Psoas muscle (tissue), 7 donors: ENCODE measurements at regions not wholly inside any gene's neighbourhood (a gene's known extent, or its start where the extent isn't known, plus 50 kb on each side); places are given as distances from the start of the nearest gene placed in this dataset.

Source experiments
- ATAC-seq, 4 donors: fragments of 200-7000 bp; cut with Tn5 transposase; one replicate each; pipeline ENCODE4 v1.9.1; 2020; ENCODE audit warnings: moderate library complexity in 3 of 4, mild to moderate bottlenecking in 2 of 4
- DNase-seq, 2 donors: peaks; one replicate each; pipeline ENCODE4 v3.0.0-alpha.2; 2020
- H3K27ac ChIP-seq: fragments of 200-600 bp; one replicate; pipeline ENCODE4 v1.8.0; 2022
- H3K27me3 ChIP-seq, 3 donors: fragments of 200-600 bp in 1 of 3; one replicate each; pipeline versions ENCODE4 v1.6.1 to v1.8.0; 2013 to 2022; ENCODE audit warnings: low read length in 2 of 3, mild to moderate bottlenecking in 2 of 3, moderate library complexity in 1 of 3; ENCODE audit not compliant: insufficient read depth in 3 of 3
- H3K36me3 ChIP-seq, 2 donors: fragments of 200-600 bp in 1 of 2; one replicate each; pipeline versions ENCODE4 v1.6.1 to v1.8.0; 2013 to 2022; ENCODE audit warnings: low read depth in 1 of 2, mild to moderate bottlenecking in 1 of 2, moderate library complexity in 1 of 2; ENCODE audit not compliant: insufficient read depth in 1 of 2
- H3K4me1 ChIP-seq: fragments of 200-600 bp; one replicate; pipeline ENCODE4 v1.8.0; 2022
- H3K4me3 ChIP-seq: fragments of 200-600 bp; one replicate; pipeline ENCODE4 v1.8.0; 2022; ENCODE audit warnings: mild to moderate bottlenecking
- H3K9me3 ChIP-seq: fragments of 200-600 bp; one replicate; pipeline ENCODE4 v1.8.0; 2022
- WGBS, 3 donors: extraction: QIAGEN DNeasy Blood & Tissue Kit; methylation state at CpG; one replicate each; pipeline versions ENCODE4 v1.1.6 to v1.1.7; 2013; 5-methylcytosine and 5-hydroxymethylcytosine counted together
- intact Hi-C, 2 donors: fragments of 100-400 bp; cut with DNase I; formaldehyde crosslinking; loops; one replicate each; pipeline versions ENCODE4 v1.11.0 to v1.14.2; 2022
- TF ChIP-seq, protein P1 (sequence below): fragments of 200-600 bp; IDR thresholded peaks from one replicate; pipeline ENCODE4 v1.8.0; 2022; ENCODE audit warnings: antibody characterized with exemption
- donor health status: healthy with polysubstance abuse.
- donor health status: DM: no; HTN: no; CAD: no; lungs with moderate emphysema.
- donor health status: Bipolar disorder and iron deficiency.
- donor health status: healthy.
- donor health status: DM: yes; HTN: yes; CAD: no.
- donor health status: DM: no; HTN: no; CAD: no.
- donor health status: DM: yes; HTN: yes; CAD: no.

GRCh38 chr3:21889166-21889565, 138.2 kb upstream of the ZNF385D start:
- Histone ChIP-seq H3K4me3 (no peak overlapping the region), H3K27ac (no peak overlapping the region), H3K9me3 (no peaks in the 10 kb centered on the region), H3K27me3 (no peaks in the 10 kb centered on the region), H3K36me3 (no peaks in the 10 kb centered on the region), H3K4me1 (peaks cover 4% of the 10 kb centered on the region)
- 93 to 95% (median 93%) methylated on average over 2 of the region's 2 CpGs for WGBS, 3 donors
- intact Hi-C loops = no loop called here
- ATAC-seq (no peak), DNase-seq (no peak)
- TF ChIP-seq, protein P1, sequence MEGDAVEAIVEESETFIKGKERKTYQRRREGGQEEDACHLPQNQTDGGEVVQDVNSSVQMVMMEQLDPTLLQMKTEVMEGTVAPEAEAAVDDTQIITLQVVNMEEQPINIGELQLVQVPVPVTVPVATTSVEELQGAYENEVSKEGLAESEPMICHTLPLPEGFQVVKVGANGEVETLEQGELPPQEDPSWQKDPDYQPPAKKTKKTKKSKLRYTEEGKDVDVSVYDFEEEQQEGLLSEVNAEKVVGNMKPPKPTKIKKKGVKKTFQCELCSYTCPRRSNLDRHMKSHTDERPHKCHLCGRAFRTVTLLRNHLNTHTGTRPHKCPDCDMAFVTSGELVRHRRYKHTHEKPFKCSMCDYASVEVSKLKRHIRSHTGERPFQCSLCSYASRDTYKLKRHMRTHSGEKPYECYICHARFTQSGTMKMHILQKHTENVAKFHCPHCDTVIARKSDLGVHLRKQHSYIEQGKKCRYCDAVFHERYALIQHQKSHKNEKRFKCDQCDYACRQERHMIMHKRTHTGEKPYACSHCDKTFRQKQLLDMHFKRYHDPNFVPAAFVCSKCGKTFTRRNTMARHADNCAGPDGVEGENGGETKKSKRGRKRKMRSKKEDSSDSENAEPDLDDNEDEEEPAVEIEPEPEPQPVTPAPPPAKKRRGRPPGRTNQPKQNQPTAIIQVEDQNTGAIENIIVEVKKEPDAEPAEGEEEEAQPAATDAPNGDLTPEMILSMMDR = no peak

DNA sequence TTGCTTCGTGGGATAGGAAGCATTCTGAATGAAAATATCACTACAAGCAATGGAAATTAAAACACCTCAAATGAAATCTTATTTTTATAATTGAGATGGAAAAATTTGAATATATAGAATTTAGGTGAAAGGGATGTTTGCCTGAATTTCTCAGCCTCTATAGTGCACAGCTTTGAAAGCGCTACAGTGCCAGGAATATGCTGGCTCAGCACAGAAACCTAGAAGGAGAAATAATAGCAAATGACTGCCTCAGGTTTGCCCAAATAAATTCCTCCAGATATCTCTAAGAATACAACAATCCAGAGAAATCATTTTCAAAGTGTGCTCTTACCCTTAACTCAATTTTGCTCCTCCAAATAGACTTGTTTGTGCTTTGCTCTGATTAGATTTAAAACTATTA, 141.1 kb upstream of the ZNF385D start:
- ATAC-seq (no peak), DNase-seq (no peak)
- peaks cover 4% of the 10 kb centered on the region for H3K4me1 ChIP-seq
- no peaks in the 10 kb centered on the region for H3K36me3 ChIP-seq
- WGBS, 3 donors = 95 to 100% (median 99%) methylated on average over 2 of the region's 2 CpGs
- intact Hi-C loops = loop anchor here (5.0 to 10.0 kb wide), 2 partner anchors 140 to 1377 kb away; partner anchors contain the start of gene ZNF385D (in 1 of the 2)
- H3K27me3 ChIP-seq = no peaks in the 10 kb centered on the region
- H3K9me3 ChIP-seq = no peaks in the 10 kb centered on the region
- no peak overlapping the region for H3K27ac ChIP-seq
- TF ChIP-seq, protein P1 = no peak
- no peak overlapping the region for H3K4me3 ChIP-seq

- Histone ChIP-seq H3K4me3 (no peak overlapping the region), H3K27ac (no peak overlapping the region), H3K36me3 (no peaks in the 10 kb centered on the region), H3K27me3 (no peaks in the 10 kb centered on the region), H3K4me1 (peaks cover 4% of the 10 kb centered on the region), H3K9me3 (no peaks in the 10 kb centered on the region)
- peak in 2 of 4 donors; percentile 53 to 57 for ATAC-seq
- TF ChIP-seq, protein P1 = no peak
- intact Hi-C loops = loop anchor here (5.0 to 10.0 kb wide), 2 partner anchors 141 to 1378 kb away; partner anchors contain the start of gene ZNF385D (in 1 of the 2)
- no peak for DNase-seq
- 38 to 51% (median 47%) methylated on average over 3 of the region's 3 CpGs for WGBS, 3 donors
Measured at GRCh38 chr3:21893242-21893641, 142.2 kb upstream of the ZNF385D start.

- WGBS, 3 donors = 67 to 69% (median 68%) methylated on average over 3 of the region's 3 CpGs
- intact Hi-C loops = loop anchor here (5.0 to 10.0 kb wide), 2 partner anchors 142 to 1380 kb away; partner anchors contain the start of gene ZNF385D (in 1 of the 2)
- H3K27ac ChIP-seq = no peak overlapping the region
- H3K9me3 ChIP-seq = no peaks in the 10 kb centered on the region
- ATAC-seq = peak in 3 of 4 donors; percentile 11 to 65 (median 41)
- H3K4me3 ChIP-seq = no peak overlapping the region
- peaks cover 4% of the 10 kb centered on the region for H3K4me1 ChIP-seq
- DNase-seq = no peak
- no peaks in the 10 kb centered on the region for H3K27me3 ChIP-seq
- TF ChIP-seq, protein P1 = peak; percentile 67
- no peaks in the 10 kb centered on the region for H3K36me3 ChIP-seq
Measured at GRCh38 chr3:21894459-21895340, 143.7 kb upstream of the ZNF385D start.
